ENCODE measurements at regions not wholly inside any gene's neighbourhood (a gene's known extent, or its start where the extent isn't known, plus 50 kb on each side); places are given as distances from the start of the nearest gene placed in this dataset.

DNA sequence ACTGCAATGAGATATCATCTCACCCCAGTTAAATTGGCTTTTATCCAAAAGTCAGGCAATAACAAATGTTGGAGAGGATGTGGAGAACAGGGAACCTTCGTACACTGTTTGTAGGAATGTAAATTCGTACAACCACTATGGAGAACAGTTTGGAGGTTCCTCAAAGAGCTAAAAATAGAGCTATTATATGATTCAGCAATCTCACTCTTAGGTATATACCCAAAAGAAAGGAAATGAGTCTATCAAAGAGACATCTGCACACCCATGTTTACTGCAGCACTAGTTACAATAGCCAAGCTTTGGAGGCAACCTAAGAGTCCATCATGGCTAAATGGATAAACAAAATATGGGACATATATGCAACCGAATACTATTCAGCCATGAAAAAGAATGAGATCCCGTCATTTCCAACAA is 68.0 kb upstream of the HES1 start:
- no peak for DNase-seq (ENCODE audit: low spot score)

DNA sequence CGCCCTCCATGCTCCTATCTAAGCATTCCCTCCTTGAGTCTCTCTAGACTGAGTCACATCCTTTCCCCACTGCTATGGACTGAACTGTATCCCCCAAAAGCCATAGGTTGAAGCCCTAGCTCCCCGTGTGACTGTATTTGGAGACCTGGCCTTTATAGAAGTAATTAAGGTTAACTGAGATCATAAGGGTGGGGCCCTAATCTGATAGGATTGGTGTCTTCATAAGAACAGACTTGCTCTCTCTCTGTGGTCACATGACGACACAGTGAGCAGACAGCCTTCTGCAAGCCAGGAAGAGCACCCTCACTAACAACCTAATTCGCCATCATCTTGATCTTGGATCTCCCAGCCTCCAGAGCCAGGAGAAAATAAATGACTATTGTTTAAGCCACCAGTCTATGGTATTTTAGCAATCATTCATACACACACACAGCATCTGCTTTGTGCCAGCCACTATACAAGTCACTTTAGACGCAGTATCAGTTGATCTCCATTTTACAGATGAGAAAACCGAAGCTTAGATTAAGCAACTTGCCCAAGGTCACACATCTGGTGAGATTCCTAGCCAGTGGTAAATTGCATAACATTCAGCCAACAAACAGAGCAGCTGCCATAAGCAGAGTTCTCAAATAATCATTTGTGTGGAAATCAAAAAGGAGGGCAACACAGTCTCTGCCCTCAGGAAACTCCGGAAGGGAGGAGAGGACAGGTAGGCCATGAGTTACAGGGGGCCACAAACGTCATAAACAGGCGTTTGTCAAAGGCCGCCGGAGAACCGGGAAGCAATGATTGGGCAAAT is 66.3 kb upstream of the HES1 start:
- no peak for DNase-seq (ENCODE audit: low spot score)

GRCh38 chr3:194070220-194070633 is 65.7 kb upstream of the HES1 start:
- DNase-seq (ENCODE audit: low spot score) = no peak

DNA sequence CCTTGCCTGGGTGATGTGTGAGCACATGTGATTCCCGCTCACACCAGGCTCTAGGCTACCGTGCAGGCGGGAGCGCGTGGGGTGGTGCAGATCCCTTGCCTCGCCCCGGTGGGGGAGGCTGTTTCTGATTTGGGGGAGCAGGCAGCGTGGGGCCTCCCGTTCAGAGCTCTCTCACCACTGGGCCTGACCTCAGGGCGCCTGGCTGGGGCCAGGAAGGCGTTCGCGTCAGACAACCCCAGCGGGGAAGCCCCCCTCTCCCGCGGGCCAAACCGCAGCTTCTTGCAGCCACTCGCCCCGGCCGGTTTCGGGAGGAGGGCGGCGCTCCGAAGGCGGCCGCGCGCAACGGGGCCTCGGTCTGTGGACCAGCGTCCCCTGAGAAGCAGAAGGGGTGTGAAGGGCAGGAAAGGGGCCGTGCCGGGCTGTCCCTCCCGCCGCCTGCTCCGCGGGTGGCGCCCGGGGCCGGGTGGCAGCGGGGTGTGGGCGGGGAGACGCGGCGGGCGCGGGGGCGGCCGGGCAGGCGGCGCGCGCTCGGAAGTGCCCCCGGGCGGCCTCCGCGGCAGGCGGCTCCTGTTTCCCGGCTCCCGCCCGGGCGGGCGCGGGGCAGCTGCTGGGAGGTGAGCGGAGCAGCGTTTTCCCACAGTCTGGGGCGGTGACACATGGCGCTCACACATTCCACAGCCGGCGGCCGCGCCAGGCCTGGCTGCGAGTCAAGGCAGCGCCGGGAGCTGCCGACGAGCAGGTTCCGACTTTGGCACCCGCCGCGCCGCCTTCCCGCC is 65.1 kb upstream of the HES1 start:
- DNase-seq (ENCODE audit: low spot score) = peak; percentile 70

DNA sequence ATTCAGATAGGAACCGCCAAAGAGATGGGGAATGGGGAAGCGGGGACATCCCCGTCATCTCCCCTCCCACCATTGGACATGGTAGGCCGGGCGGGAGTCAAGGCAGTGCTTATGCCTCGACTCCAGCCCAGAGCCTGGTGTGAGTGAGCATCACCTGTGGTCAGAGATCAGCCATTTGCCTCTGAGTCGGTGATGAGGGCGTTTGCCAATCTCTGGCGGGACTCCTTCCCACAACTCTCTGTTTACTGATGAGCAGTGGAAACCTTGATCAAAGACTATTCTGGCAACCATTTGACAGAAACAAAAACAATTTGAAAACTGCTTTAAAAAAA is 63.9 kb upstream of the HES1 start:
- no peak for DNase-seq (ENCODE audit: low spot score)

- no peak for DNase-seq (ENCODE audit: low spot score)
Measured at GRCh38 chr3:194072691-194073279, 63.2 kb upstream of the HES1 start.

DNA sequence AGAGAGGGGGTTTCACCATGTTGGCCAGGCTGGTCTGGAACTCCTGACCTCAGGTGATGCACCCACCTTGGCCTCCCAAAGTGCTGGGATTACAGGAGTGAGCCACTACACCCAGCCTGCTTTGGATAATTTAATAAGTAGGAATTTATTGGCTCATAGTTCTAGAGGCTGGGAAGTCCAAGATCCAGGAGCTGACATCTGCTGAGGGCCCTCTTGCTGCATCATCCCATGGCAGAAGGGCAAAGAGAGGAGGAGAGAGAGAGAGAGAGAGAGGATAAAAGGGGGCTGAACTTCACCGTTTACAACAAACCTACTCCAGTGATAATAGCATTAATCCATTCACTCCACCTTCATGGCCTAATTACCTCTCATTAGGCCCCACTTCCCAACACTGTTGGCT is 62.0 kb upstream of the HES1 start:
- no peak for DNase-seq (ENCODE audit: low spot score)

GRCh38 chr3:194075088-194075615 is 60.8 kb upstream of the HES1 start:
- no peak for DNase-seq (ENCODE audit: low spot score)

DNA sequence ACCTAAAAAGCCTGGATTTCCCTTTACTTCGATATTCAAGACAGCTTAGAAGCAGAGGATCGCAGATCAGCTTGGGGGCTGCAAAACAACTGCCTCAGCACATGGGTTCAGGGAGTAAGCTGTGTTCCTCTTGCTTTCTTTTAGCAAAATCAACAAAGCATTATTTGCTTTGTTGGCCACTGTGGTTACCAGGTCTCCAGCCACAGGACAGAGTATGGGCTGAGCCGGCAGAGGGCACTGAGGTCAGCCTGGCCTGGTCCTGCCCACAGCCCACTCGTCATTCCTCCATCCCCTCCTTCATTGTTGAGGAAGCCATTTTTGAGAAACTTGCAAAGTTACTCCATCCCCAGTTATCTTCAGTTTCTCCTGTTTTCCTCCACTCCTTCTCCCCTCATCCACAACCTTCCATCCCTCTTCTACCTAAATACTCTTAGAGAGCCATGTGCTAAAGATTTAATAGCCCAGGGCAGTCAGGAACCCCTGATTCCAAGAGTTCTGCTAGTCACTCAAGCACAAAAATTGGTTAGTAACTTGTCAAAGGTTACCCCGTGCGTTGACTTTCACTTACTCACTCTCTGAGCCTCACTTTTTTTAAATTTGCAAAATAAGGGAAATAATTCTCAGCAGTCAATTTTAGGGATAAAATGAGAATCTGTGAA is 60.0 kb upstream of the HES1 start:
- DNase-seq (ENCODE audit: low spot score) = no peak

DNA sequence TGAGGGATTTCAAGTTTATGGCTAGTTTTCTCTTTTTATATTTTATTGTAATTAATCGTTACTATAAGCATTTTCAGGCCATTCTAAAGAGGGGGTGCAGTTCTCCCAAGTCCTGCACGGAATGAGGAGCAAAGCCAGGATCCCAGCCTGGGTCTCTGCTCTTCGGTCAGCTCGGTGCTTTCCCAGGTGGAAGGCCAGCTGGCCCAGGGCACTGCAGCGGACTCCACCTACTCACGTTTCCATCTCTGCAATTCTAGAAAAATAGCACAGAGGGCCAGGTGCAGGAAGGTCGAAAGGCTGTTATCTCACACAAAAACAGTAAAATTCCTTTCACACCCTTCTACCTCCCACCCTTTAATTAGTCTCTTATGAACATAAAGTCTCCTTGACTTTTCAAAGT is 59.5 kb upstream of the HES1 start:
- no peak for DNase-seq (ENCODE audit: low spot score)

GRCh38 chr3:194077602-194078001 is 58.3 kb upstream of the HES1 start:
- no peak for DNase-seq (ENCODE audit: low spot score)

GRCh38 chr3:194078045-194078821 is 57.7 kb upstream of the HES1 start:
- no peak for DNase-seq (ENCODE audit: low spot score)

GRCh38 chr3:194079702-194080172 is 56.2 kb upstream of the HES1 start:
- DNase-seq (ENCODE audit: low spot score) = no peak

GRCh38 chr3:194080436-194080835 is 55.5 kb upstream of the HES1 start:
- no peak for DNase-seq (ENCODE audit: low spot score)

- DNase-seq (ENCODE audit: low spot score) = no peak
Measured at GRCh38 chr3:194080913-194081800, 54.8 kb upstream of the HES1 start.

DNA sequence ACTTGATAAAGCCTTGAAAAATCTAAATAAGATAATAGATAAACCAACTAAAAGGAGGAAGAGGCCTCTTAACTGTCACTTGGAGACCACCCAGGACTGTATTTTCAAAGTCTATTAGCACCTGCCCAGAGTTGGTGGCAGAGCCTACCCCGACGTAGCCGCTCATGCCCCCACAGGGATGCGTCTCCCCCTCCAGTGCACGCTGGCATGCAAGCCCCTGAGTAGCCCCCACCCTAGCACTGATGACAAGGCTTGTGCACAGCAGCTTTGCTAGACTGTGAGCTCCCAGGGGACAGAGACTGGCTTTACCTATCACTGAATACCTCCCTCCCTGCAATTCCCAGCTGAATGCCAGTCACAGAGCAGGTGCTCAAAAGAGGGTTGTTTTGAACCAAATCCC is 54.1 kb upstream of the HES1 start:
- no peak for DNase-seq (ENCODE audit: low spot score)

- no peak for DNase-seq (ENCODE audit: low spot score)
Measured at GRCh38 chr3:194082743-194083636, 53.0 kb upstream of the HES1 start.

- DNase-seq (ENCODE audit: low spot score) = no peak
Measured at GRCh38 chr3:194083637-194084224, 52.2 kb upstream of the HES1 start.

- no peak for DNase-seq (ENCODE audit: low spot score)
Measured at GRCh38 chr3:194084284-194084683, 51.7 kb upstream of the HES1 start.

Measured in RKO (cell line).